Smooth muscle cell (in vitro differentiated cells): ENCODE measurements at regions not wholly inside any gene's neighbourhood (a gene's known extent, or its start where the extent isn't known, plus 50 kb on each side); places are given as distances from the start of the nearest gene placed in this dataset.

Experiments
- DNase-seq: peaks from one replicate; lab custom pipeline; 2025; ENCODE audit not compliant: unreplicated experiment; lab: John Stamatoyannopoulos, UW
- H2AFZ ChIP-seq: fragments of 200-600 bp; sonication (generic); 2 replicates; pipeline ENCODE4 v1.6.0; 2016; ENCODE audit warnings: antibody characterized with exemption, low read depth, mild to moderate bottlenecking
- H3F3A ChIP-seq: fragments of 200-600 bp; sonication (generic); 2 replicates; pipeline ENCODE4 v1.6.0; 2017; ENCODE audit warnings: antibody characterized with exemption, low read depth
- H3K27ac ChIP-seq: fragments of 200-600 bp; sonication (generic); 2 replicates; pipeline ENCODE4 v1.5.1; 2016; ENCODE audit warnings: low read depth, mild to moderate bottlenecking
- H3K27me3 ChIP-seq: fragments of 200-600 bp; sonication (generic); 2 replicates; pipeline ENCODE4 v1.6.1; 2016; ENCODE audit warnings: low read depth, mild to moderate bottlenecking
- H3K36me3 ChIP-seq: fragments of 200-600 bp; sonication (generic); 2 replicates; pipeline ENCODE4 v1.5.1; 2016; ENCODE audit warnings: low read depth
- H3K4me1 ChIP-seq: fragments of 200-600 bp; sonication (generic); 2 replicates; pipeline ENCODE4 v1.5.1; 2016; ENCODE audit warnings: low read depth
- H3K4me2 ChIP-seq: fragments of 200-600 bp; sonication (generic); 2 replicates; pipeline ENCODE4 v1.6.0; 2016; ENCODE audit warnings: mild to moderate bottlenecking
- H3K4me3 ChIP-seq: fragments of 200-600 bp; sonication (generic); 2 replicates; pipeline ENCODE4 v1.5.1; 2016; ENCODE audit warnings: mild to moderate bottlenecking
- H3K79me2 ChIP-seq: fragments of 200-600 bp; sonication (generic); 2 replicates; pipeline ENCODE4 v1.6.0; 2016; ENCODE audit warnings: low read depth, mild to moderate bottlenecking
- H3K9ac ChIP-seq: fragments of 200-600 bp; sonication (generic); 2 replicates; pipeline ENCODE4 v1.6.0; 2016; ENCODE audit warnings: low read depth
- H3K9me3 ChIP-seq: fragments of 200-600 bp; sonication (generic); replicated peaks from 2 replicates; pipeline ENCODE4 v1.5.1; 2016; ENCODE audit warnings: low read depth
- H4K20me1 ChIP-seq: fragments of 200-600 bp; sonication (generic); 2 replicates; pipeline ENCODE4 v1.6.0; 2016; ENCODE audit warnings: low read depth
- WGBS: methylation state at CpG from one replicate; pipeline ENCODE4 v1.1.7; 2016; ENCODE audit warnings: low lambda C conversion rate; 5-methylcytosine and 5-hydroxymethylcytosine counted together
- TF ChIP-seq, protein P1 (sequence below): fragments of 200-600 bp; sonication (generic); IDR thresholded peaks from 2 replicates; pipeline ENCODE4 v1.5.1; 2017; ENCODE audit warnings: borderline replicate concordance, mild to moderate bottlenecking, antibody characterized with exemption; ENCODE audit not compliant: insufficient read depth, poor library complexity, severe bottlenecking

DNA sequence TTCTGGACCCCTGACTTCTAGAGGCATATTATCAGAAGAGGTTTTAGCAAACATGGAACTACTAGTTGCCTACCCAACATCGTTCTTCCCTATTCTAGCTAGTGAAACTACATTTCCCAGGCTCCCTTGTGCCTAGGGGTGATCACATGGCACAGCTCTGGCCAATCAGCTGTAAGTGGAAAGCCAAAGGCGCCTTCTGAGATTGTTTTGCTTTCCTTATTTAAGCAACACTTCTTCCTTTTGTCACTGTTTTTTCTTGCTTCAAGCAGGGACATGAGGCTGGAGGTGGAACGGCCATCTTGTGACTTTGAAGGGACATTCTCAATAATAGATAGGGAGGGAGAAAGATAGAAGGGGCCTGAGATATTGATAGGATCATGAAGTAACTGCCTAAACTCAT is 136.7 kb downstream of the ZNF664 start:
- Histone ChIP-seq H3K36me3 (no peaks in the 10 kb centered on the region), H2AFZ (no peak overlapping the region), H3K4me2 (no peak overlapping the region), H3K79me2 (no peaks in the 10 kb centered on the region), H3K27ac (no peak overlapping the region), H3K27me3 (no peaks in the 10 kb centered on the region), H3K9me3 (no peaks in the 10 kb centered on the region), H3F3A (no peaks in the 10 kb centered on the region), H3K4me1 (no peaks in the 10 kb centered on the region), H3K9ac (no peak overlapping the region), H3K4me3 (no peak overlapping the region), H4K20me1 (no peaks in the 10 kb centered on the region)
- TF ChIP-seq, protein P1, sequence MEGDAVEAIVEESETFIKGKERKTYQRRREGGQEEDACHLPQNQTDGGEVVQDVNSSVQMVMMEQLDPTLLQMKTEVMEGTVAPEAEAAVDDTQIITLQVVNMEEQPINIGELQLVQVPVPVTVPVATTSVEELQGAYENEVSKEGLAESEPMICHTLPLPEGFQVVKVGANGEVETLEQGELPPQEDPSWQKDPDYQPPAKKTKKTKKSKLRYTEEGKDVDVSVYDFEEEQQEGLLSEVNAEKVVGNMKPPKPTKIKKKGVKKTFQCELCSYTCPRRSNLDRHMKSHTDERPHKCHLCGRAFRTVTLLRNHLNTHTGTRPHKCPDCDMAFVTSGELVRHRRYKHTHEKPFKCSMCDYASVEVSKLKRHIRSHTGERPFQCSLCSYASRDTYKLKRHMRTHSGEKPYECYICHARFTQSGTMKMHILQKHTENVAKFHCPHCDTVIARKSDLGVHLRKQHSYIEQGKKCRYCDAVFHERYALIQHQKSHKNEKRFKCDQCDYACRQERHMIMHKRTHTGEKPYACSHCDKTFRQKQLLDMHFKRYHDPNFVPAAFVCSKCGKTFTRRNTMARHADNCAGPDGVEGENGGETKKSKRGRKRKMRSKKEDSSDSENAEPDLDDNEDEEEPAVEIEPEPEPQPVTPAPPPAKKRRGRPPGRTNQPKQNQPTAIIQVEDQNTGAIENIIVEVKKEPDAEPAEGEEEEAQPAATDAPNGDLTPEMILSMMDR, result no peak
- 67% methylated on average over 3 of the region's 3 CpGs for WGBS
- no peak for DNase-seq

DNA sequence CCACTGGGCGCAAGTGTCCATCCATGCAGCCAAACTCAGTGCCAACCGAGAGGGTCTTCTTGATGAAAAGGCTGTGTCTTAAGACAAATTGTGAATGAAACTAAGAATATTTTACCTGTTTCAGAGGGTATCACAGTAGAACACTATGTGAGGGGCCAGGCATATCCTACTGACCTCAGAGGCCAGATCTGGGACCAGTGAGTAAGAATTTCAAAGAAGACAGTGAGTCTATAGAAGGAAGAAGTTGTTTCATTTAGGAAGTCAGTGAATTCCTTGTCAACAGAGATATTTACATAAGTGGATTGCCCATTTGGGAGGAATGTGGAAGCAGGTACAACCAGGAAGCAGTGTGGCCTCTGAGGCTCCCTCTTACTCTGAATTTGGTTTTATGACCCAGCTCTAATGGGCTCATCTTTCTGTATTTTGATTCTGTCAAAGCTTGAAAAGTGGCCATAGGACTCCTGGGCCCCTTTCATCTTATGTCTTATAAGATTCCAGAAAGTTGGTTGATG is 137.4 kb downstream of the ZNF664 start:
- Histone ChIP-seq H3F3A (no peaks in the 10 kb centered on the region), H3K9ac (no peak overlapping the region), H3K4me2 (no peak overlapping the region), H4K20me1 (no peaks in the 10 kb centered on the region), H3K27ac (no peak overlapping the region), H3K27me3 (no peaks in the 10 kb centered on the region), H3K9me3 (no peaks in the 10 kb centered on the region), H3K79me2 (no peaks in the 10 kb centered on the region), H3K4me1 (no peaks in the 10 kb centered on the region), H2AFZ (no peak overlapping the region), H3K4me3 (no peak overlapping the region), H3K36me3 (no peaks in the 10 kb centered on the region)
- no peak for DNase-seq
- TF ChIP-seq, protein P1, result no peak
- 98% methylated on average over 2 of the region's 2 CpGs for WGBS

DNA sequence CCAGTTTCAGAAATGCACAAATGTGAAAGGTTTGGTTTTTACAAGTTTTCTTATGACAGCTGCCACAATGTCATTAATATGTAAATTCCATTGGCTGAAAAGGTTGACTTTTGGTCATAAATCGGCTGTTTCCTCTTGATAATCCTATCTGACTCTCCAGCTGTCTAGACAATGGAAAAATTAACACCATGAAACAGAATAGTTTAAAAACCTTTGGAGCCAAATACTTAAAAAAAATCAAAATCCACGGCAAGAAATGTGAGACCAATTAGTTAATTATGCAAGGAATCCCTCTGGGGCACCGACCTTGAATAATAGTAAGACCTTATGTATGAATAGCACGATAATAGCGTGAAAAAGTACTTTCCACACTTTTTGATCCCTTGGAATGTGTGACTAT is 138.0 kb downstream of the ZNF664 start:
- H3K27me3 ChIP-seq, result no peaks in the 10 kb centered on the region
- WGBS, result 73% methylated on average over 5 of the region's 5 CpGs
- H3K4me2 ChIP-seq, result no peak overlapping the region
- no peaks in the 10 kb centered on the region for H3K36me3 ChIP-seq
- H3F3A ChIP-seq, result no peaks in the 10 kb centered on the region
- TF ChIP-seq, protein P1, result no peak
- H3K9me3 ChIP-seq, result no peaks in the 10 kb centered on the region
- H4K20me1 ChIP-seq, result no peaks in the 10 kb centered on the region
- no peaks in the 10 kb centered on the region for H3K4me1 ChIP-seq
- H3K27ac ChIP-seq, result no peak overlapping the region
- no peaks in the 10 kb centered on the region for H3K79me2 ChIP-seq
- no peak overlapping the region for H3K9ac ChIP-seq
- H2AFZ ChIP-seq, result no peak overlapping the region
- DNase-seq, result no peak
- H3K4me3 ChIP-seq, result no peak overlapping the region

DNA sequence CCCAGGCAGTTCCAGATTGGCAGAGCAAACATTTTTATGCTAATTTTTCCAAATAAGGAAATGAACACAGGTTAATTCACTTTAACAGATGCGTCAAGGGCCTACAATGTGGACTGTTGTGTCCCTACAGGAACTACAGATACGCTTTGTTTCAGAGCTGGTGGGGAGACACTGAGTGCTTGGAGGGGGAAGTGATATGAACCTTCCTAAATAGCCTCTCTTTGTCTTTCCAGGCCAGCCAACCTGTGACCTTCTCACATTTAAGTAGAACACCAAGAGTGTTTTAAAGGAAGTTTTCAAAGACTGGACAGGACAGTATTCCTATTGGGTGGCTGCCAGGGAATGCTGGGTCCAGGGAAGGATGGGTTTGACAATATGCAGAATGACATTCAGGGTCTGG is 141.3 kb downstream of the ZNF664 start:
- no peak overlapping the region for H3K9ac ChIP-seq
- H3F3A ChIP-seq, result no peaks in the 10 kb centered on the region
- WGBS, result 100% methylated on average over 2 of the region's 2 CpGs

More for the DNA sequence above, 141.3 kb downstream of the ZNF664 start:
- H3K4me3 ChIP-seq, result no peak overlapping the region
- no peaks in the 10 kb centered on the region for H3K79me2 ChIP-seq
- no peak for DNase-seq
- no peaks in the 10 kb centered on the region for H3K36me3 ChIP-seq
- H3K9me3 ChIP-seq, result no peaks in the 10 kb centered on the region
- TF ChIP-seq, protein P1, result no peak
- no peaks in the 10 kb centered on the region for H3K27me3 ChIP-seq
- H3K4me1 ChIP-seq, result no peaks in the 10 kb centered on the region
- no peak overlapping the region for H3K4me2 ChIP-seq
- no peak overlapping the region for H2AFZ ChIP-seq
- H3K27ac ChIP-seq, result no peak overlapping the region
- H4K20me1 ChIP-seq, result no peaks in the 10 kb centered on the region
